ENCODE measurements at regions not wholly inside any gene's neighbourhood (a gene's known extent, or its start where the extent isn't known, plus 50 kb on each side); places are given as distances from the start of the nearest gene placed in this dataset.

GRCh38 chr12:47343684-47344567 is 264.2 kb upstream of the AMIGO2 start:
- no peak overlapping the region for H3K27ac Mint-ChIP-seq
- CTCF ChIA-PET: no interaction called here
- ATAC-seq: no peak

GRCh38 chr12:47340411-47341015 is 260.8 kb upstream of the AMIGO2 start:
- no peaks in the 10 kb centered on the region for H3K4me1 Mint-ChIP-seq
- ChIA-PET CTCF (interaction anchor here (0.9 kb wide), 1 partner anchor 307 kb away, joined by 3 read pairs; no protein-coding TSS in a partner anchor), POLR2A (no interaction called here)
- ATAC-seq: no peak
- H3K27ac Mint-ChIP-seq: no peak overlapping the region
- no peaks in the 10 kb centered on the region for H3K27me3 Mint-ChIP-seq (ENCODE audit: low read depth)
- DNase-seq (ENCODE audit: low spot score): no peak
- no peak overlapping the region for H3K4me3 Mint-ChIP-seq
- 0 out of 2 replicates have a peak, but pooled peaks cover 2% of the 10 kb centered on the region for H3K36me3 Mint-ChIP-seq
- H3K9me3 Mint-ChIP-seq: peaks cover 24% of the 10 kb centered on the region
- TF ChIP-seq AFF4 (CRISPR knock-in tag; IDR thresholded peaks at IDR 0.05; ENCODE audit: borderline replicate concordance) (no peak), ZSCAN18 (CRISPR knock-in tag; IDR thresholded peaks at IDR 0.05) (no peak), CTCF (IDR thresholded peaks at IDR 0.05) (no peak)

More at GRCh38 chr12:47343684-47344567, 264.2 kb upstream of the AMIGO2 start:
- no peaks in the 10 kb centered on the region for H3K4me1 Mint-ChIP-seq
- POLR2A ChIA-PET: no interaction called here
- peaks cover 7% of the 10 kb centered on the region; the same call in 1 of the 2 replicates for H3K9me3 Mint-ChIP-seq
- no peaks in the 10 kb centered on the region for H3K36me3 Mint-ChIP-seq
- no peak overlapping the region for H3K4me3 Mint-ChIP-seq
- no peak for DNase-seq (ENCODE audit: low spot score)
- TF ChIP-seq PREB (CRISPR knock-in tag; IDR thresholded peaks at IDR 0.05; ENCODE audit: borderline replicate concordance): no peak
- no peak for TF ChIP-seq PRDM15 (CRISPR knock-in tag; IDR thresholded peaks at IDR 0.05)
- no peak for TF ChIP-seq ZSCAN18 (CRISPR knock-in tag; IDR thresholded peaks at IDR 0.05)
- no peak for TF ChIP-seq ZBTB21 (CRISPR knock-in tag; IDR thresholded peaks at IDR 0.05; ENCODE audit: borderline replicate concordance)
- TF ChIP-seq NFYB (CRISPR knock-in tag; conservative IDR thresholded peaks at IDR 0.05; ENCODE audit: low read depth): no peak
- TF ChIP-seq GRHL2 (CRISPR knock-in tag; IDR thresholded peaks at IDR 0.05; ENCODE audit: insufficient replicate concordance, severe bottlenecking): no peak
- no peak for TF ChIP-seq TEAD1 (CRISPR knock-in tag; IDR thresholded peaks at IDR 0.05)
- no peak for TF ChIP-seq MAX (CRISPR knock-in tag; IDR thresholded peaks at IDR 0.05)
- H3K27me3 Mint-ChIP-seq (ENCODE audit: low read depth): no peaks in the 10 kb centered on the region

Data from WTC11 (cell line).